HCEC 1CT (cell line): ENCODE measurements at regions not wholly inside any gene's neighbourhood (a gene's known extent, or its start where the extent isn't known, plus 50 kb on each side); places are given as distances from the start of the nearest gene placed in this dataset.

ENCODE experiments used
- DNase-seq: peaks from one replicate; pipeline ENCODE4 v3.0.0-alpha.2; 2017

- DNase-seq = peak; percentile 65
Measured at GRCh38 chr9:107932046-107932445, 442.5 kb upstream of the KLF4 start.

GRCh38 chr9:107931071-107931715 lies 441.6 kb upstream of the KLF4 start:
- DNase-seq = no peak

GRCh38 chr9:107929443-107929842 lies 439.9 kb upstream of the KLF4 start:
- no peak for DNase-seq

- no peak for DNase-seq
Measured at GRCh38 chr9:107928701-107929371, 439.3 kb upstream of the KLF4 start.

GRCh38 chr9:107927276-107927675 lies 437.7 kb upstream of the KLF4 start:
- DNase-seq = no peak

- DNase-seq = no peak
Measured at GRCh38 chr9:107925749-107926297, 436.3 kb upstream of the KLF4 start.

- DNase-seq = no peak
Measured at GRCh38 chr9:107922260-107922659, 432.7 kb upstream of the KLF4 start.

GRCh38 chr9:107919263-107919662 lies 429.7 kb upstream of the KLF4 start:
- DNase-seq = no peak

- DNase-seq = no peak
Measured at GRCh38 chr9:107918749-107919148, 429.2 kb upstream of the KLF4 start.

- no peak for DNase-seq
Measured at GRCh38 chr9:107914151-107914550, 424.6 kb upstream of the KLF4 start.

- DNase-seq = no peak
Measured at GRCh38 chr9:107907715-107908114, 418.1 kb upstream of the KLF4 start.

GRCh38 chr9:107907255-107907654 lies 417.7 kb upstream of the KLF4 start:
- DNase-seq = no peak

GRCh38 chr9:107906074-107906473 lies 416.5 kb upstream of the KLF4 start:
- DNase-seq = no peak

GRCh38 chr9:107905308-107906020 lies 415.9 kb upstream of the KLF4 start:
- DNase-seq = no peak

GRCh38 chr9:107899961-107900330 lies 410.4 kb upstream of the KLF4 start:
- no peak for DNase-seq

GRCh38 chr9:107898761-107899160 lies 409.2 kb upstream of the KLF4 start:
- DNase-seq = no peak

GRCh38 chr9:107896544-107896943 lies 407.0 kb upstream of the KLF4 start:
- no peak for DNase-seq

- DNase-seq = peak; percentile 15
Measured at GRCh38 chr9:107895501-107896001, 406.0 kb upstream of the KLF4 start.

- peak; percentile 77 for DNase-seq
Measured at GRCh38 chr9:107894572-107895261, 405.1 kb upstream of the KLF4 start.

- peak; percentile 9 for DNase-seq
Measured at GRCh38 chr9:107890921-107891465, 401.4 kb upstream of the KLF4 start.

GRCh38 chr9:107888773-107889227 lies 399.2 kb upstream of the KLF4 start:
- DNase-seq = peak; percentile 2

GRCh38 chr9:107886826-107887225 lies 397.3 kb upstream of the KLF4 start:
- DNase-seq = no peak
